Activated naive CD8-positive, alpha-beta T cell treated with anti-CD3 and anti-CD28 coated beads, Interleukin-2, amount 50 U/mL, for 16 hours (primary cell): ENCODE measurements at regions not wholly inside any gene's neighbourhood (a gene's known extent, or its start where the extent isn't known, plus 50 kb on each side); places are given as distances from the start of the nearest gene placed in this dataset.

Experiments used
- DNase-seq: peaks from one replicate; pipeline ENCODE4 v3.0.0-alpha.2; 2020; ENCODE audit warnings: low read depth, low spot score

DNA sequence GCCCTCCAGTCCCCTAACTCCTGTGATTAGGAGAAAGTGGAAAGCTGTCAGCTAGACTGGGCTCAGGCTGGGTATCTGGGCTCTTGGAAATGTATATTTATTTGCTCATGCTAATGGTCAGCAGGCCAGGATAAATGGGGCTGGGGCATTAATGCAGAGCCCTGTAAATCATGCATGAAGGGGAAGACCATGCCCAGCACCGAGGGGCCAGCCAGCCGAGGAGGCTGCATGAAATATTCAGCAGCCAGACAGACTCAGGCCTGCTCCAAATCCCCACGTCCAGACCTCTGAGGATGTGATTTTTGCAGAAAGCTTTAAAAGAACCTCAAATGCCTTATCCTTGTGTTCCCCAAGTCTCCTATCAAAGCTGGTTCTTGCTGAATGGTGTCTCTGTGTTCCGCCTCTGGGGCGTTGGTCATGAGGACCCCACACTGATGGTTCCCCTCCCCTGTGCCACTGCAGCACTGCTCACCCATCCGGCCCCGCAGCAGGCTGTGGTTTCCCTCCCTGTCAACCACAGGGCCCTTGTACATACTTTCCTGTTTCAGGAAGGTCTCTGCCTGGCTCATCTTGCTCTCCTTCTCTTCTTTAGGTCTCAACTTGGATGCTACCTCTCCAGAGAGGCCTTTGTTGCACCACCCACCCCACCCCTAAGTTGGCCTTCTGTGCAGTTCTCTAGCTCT is 358.4 kb downstream of the CDH26 start:
- DNase-seq, result no peak

- no peak for DNase-seq
Measured at GRCh38 chr20:60317401-60317800, 359.2 kb downstream of the CDH26 start.

DNA sequence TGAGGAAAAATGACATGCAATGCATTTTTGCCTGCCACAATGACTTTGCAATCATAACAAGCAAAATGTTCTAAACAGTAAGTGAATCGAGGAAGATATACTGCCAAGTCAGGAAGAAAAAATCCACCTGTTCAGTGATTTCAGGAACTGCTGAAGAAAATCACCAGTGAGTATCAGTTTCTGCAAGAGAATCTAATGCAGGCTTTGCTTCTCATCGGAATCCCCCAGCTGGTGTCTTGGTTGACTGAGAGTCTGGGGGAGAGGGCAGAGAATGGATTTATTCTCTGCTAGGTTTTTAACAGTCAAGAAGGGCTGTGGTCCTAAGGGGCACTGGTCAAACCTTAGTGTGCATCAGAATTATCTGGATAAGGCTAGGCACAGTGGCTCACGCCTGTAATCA is 363.4 kb downstream of the CDH26 start:
- no peak for DNase-seq

DNA sequence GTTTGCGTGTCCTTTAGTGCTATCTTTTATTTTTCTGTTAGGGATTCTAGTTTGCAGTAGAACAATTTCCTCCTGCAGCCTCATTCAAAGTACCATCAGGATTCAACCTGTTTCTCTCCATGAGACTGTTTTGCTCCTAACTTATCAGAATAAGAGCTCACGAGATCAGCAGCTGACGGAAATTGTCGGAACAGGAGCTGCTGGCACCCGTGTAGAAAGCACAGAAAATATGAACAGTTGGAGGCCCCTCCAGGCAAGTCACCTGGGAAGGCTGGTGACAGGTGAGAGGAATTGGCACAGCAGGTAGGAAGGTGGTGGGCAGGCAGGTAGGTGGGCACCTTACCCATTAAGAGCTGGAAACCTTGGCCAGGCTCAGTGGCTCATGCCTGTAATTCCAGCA is 368.6 kb downstream of the CDH26 start:
- DNase-seq, result no peak

- no peak for DNase-seq
Measured at GRCh38 chr20:60327971-60328660, 369.9 kb downstream of the CDH26 start.

- DNase-seq, result no peak
Measured at GRCh38 chr20:60330461-60330860, 372.2 kb downstream of the CDH26 start.

- DNase-seq, result no peak
Measured at GRCh38 chr20:60331688-60332300, 373.6 kb downstream of the CDH26 start.

DNA sequence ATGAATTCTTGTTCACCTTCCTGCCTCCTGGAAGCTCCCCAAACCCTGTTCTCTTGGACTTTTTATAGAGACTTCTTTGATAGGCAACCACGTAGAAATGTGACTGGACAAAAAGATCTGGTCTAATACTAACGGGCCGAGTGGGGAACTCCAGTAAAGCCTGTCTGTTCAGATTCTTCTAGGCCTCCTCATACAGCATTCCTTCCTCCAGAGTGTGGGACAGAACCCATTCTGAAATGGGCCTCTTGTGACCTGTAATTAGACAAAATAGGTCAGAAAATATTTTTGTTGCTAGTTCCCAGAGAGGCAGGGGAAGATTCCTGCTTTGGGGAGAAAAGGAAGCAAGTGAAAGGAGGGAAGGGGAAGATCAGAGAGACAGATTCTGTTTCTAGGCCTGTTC is 374.3 kb downstream of the CDH26 start:
- no peak for DNase-seq

GRCh38 chr20:60334911-60335310 is 376.7 kb downstream of the CDH26 start:
- DNase-seq, result no peak

DNA sequence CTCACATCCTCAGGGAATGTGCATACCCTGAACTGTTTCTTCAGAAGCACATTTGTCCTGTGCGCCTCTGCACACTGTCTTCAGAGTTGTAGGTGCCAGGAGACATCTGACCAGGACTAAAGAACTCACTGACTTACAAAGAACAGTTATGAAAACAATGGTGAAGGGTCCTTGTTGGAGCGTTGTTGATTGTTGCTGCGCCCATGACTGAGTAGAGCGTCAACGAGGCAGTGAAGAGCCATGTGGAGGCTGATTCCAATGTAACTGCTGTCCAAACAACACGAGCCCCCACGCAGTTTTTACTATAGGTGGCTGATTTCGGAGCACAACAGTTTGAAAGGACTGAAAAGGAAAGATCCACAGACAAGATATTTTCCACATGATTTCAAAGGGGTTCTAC is 380.3 kb downstream of the CDH26 start:
- no peak for DNase-seq

DNA sequence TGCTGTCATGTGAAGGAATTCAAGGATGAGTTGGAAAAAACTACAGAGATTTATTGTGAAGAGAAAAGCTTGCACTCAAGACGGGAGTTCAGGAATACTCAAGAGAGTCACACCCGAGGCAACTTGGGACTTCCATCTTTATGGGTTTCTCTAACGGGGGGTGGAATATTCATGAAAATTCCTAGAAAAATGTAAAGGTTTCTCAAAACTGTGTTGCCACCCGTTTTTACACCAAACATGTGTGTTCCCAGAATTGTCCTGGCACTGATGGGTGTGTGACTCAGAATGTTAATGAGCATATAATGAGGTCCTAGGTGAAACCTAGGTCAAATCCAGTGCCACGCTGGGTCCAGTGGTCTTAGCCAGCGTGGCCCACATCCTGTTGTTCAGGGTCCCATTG is 381.5 kb downstream of the CDH26 start:
- DNase-seq, result no peak

DNA sequence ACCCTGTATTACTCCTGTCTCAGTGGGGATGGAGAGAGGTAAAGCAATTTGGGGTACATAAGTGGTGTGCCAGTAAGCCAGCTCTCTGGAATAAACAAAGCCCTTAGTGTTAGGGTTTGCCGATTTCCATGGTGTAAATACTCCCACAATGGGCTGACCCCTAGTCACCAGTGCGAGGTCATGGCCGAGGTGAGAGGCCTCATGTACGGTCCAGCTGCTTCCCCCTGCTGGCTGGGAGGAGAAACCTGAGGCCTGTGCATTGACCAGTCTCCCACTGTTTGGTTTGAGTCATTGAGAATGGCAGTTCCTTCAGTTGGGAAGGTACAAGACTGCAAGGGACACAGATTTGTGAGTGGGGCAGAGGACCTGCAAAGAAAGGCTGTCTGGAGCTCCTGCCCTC is 382.0 kb downstream of the CDH26 start:
- no peak for DNase-seq

DNA sequence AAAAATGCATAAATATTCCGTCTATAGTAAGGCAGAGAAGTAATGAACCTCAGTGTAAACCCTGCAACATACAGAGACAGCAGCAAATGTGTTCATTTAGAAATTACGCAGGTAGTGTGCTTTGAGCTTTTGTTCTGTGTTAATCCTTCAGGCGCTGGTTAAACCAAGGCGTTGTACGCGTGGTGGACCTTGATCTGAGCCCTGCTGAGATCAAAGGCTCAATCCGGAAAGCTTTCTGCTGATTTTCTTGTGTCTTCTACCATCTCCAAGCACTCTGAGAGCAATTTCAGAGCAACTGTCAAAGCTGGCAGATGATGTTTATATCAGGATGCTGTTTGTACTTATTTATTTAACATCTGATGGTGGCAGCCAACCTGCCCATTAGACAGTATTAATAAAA is 382.8 kb downstream of the CDH26 start:
- no peak for DNase-seq

GRCh38 chr20:60345106-60345505 is 386.9 kb downstream of the CDH26 start:
- no peak for DNase-seq

- DNase-seq, result no peak
Measured at GRCh38 chr20:60349418-60349817, 391.2 kb downstream of the CDH26 start.

DNA sequence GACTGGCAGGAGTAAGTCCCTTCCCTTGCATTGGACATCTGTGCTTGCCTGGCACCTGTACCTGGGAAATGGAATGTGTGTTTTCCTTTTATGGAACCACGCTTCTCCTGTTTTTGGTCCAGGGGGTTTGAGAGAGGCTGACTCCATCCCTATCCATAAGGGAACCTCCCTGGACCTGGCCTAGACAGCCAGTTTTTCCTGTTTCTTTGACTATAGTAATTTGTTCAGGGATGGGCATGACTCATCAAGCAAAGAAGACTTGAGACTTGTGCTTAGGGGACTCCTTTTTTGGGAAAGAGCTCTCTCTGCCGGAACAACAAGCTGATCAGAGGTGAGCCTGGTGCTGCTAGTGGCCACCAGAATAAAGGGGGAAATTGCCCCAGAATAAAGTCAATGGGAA is 393.8 kb downstream of the CDH26 start:
- DNase-seq, result no peak

DNA sequence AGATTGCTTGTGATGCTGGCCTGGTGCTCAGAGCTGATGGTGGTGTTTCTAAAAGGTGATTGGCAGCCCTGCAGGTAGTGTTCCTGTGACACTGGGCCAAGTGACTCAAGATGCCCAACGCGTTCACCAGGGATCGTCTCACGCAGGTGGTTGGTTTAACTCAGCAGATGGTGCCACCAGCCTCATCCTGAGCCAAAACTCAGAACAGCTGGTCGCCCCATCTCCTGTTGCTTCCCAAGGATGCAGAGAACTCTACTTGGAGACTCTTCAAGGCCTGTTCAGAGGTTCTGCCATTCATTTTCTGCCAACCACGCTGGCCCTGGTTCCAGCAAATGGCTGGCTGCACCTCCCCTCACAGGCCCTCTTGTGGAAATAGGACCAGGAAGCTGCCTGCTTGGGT is 394.4 kb downstream of the CDH26 start:
- DNase-seq, result no peak

- DNase-seq, result no peak
Measured at GRCh38 chr20:60354024-60354580, 395.9 kb downstream of the CDH26 start.

DNA sequence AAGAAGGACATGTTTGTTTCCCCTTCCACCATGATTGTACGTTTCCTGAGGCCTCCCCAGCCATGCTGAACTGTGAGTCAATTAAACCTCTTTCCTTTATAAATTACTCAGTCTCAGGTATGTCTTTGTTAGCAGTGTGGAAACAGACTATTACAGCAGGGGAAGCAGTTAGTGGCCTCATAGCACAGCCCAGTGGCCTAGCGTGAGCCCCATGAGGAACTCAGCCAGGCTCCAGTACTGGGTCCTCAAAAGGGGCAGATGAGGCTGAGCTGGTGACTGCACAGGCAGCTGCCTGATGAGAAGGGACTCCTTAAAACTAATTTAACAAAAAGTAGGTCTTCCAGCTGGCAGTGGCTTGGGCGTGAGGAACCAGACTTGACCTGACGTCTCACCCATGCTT is 399.9 kb downstream of the CDH26 start:
- DNase-seq, result no peak

DNA sequence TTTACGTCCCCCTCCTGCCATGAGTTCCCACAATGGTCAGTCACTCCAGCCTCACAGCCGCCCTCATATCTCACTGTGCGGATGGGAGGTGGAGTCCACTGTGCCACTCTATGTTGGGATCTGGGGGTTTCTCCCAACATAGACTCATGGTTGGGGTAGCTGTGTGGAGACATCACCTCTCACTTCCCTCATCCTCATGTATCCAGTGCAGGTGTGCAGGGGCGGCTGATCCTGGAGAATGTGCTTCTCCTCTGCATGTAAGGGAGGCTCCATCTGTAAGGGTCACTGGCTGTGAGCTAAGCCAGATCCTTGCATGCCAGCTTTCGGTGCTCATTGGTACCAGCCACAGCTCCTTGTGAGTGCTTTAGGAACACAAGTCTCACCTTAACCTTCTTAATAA is 400.8 kb downstream of the CDH26 start:
- DNase-seq, result no peak

DNA sequence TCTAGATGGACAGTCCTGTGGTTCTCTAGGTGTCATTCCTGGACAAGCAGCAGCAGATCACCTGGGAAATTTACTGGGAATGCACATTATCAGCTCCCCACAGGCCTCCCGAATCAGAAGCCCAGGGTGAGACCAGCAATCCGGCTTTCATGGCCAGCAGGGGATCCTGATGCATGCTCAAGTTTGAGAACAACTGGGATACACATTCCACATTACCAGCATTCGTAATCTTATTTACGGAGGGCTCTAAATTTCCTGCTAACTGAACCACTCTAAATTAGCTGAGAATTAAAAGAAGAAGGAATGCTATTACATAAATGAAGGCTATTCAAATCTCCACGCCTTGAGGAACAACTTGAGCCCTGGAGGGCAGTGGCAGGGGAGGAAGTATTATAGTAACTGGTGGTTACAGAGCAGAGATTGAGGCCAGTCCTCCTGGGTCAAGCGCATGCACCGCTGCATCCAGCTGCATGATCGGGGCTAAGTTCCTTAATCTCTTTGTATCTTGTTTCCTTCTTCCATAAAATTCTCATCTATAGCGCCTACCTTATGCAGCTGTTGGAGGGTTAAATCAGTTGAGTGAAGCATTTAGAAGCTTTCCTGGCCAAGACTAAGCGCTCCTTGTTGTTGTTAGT is 403.7 kb downstream of the CDH26 start:
- DNase-seq, result no peak

GRCh38 chr20:60362531-60362930 is 404.3 kb downstream of the CDH26 start:
- DNase-seq, result no peak
